ENCODE measurements at regions not wholly inside any gene's neighbourhood (a gene's known extent, or its start where the extent isn't known, plus 50 kb on each side); places are given as distances from the start of the nearest gene placed in this dataset.

GRCh38 chr11:87572881-87573280, 535.1 kb downstream of the TMEM135 start:
- no peak for TF ChIP-seq POLR2A (IDR thresholded peaks at IDR 0.05; ENCODE audit: low read length)
- no peak for TF ChIP-seq GATA1 (IDR thresholded peaks at IDR 0.05; ENCODE audit: low read depth, low read length)

All from erythroblast (primary cell).